GM21619 (cell line): ENCODE measurements at regions not wholly inside any gene's neighbourhood (a gene's known extent, or its start where the extent isn't known, plus 50 kb on each side); places are given as distances from the start of the nearest gene placed in this dataset.

Source experiments
- ATAC-seq: cut with Tn5 transposase; IDR thresholded peaks from one replicate; pipeline ENCODE4 v1.9.1; 2021; ENCODE audit not compliant: unreplicated experiment

- ATAC-seq, result no peak
These were observed 1474.3 kb upstream of the CDH9 start for GRCh38 chr5:28512648-28513047.

GRCh38 chr5:28505121-28505520 is 1466.7 kb upstream of the CDH9 start:
- no peak for ATAC-seq

DNA sequence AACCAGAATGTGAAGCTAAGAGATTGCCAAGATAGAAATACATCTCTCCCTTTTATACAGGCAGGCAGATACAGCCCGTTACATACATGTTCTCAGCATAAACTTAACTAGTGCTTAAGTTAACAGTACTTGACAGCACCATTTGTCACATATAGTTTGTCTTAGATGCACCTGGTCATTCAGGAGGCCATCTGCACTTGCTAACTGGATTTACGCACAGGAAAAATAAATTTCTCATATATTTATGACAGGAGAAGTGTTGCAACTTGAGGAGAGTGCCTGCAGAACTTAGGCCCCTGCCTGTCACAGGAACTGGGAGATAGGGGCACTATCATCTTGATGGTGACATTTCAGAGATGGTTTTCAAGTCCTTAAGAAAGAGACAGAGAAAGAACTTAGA is 1462.1 kb upstream of the CDH9 start:
- ATAC-seq, result no peak

DNA sequence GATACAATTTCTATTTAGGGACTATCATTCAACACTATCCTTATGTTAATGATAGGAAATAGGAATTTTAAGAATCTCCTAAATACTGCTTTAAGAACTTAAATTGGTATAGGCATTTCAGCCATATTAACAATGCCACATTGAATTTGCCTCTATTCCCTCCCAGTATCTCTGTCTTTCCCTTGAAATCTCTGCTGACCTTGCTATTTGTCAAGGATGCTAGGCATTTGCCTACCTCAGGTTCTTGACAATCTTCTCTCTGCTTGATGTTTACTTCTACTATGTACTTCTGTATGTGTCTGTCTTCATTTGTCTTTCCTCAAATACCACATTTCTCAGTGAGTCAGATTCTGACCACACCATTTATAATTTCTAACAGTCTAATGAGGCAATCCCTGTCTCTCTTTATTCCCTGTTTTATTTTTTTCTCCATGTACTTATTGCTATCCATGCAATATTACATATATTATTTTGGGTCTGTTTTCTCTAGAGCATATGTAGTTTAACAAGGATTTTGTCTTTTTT is 1461.4 kb upstream of the CDH9 start:
- ATAC-seq, result no peak

- no peak for ATAC-seq
These were observed 1457.5 kb upstream of the CDH9 start for GRCh38 chr5:28495876-28496275.

- no peak for ATAC-seq
These were observed 1455.1 kb upstream of the CDH9 start for GRCh38 chr5:28493456-28493855.

- no peak for ATAC-seq
These were observed 1450.4 kb upstream of the CDH9 start for GRCh38 chr5:28488752-28489151.

- ATAC-seq, result no peak
These were observed 1445.1 kb upstream of the CDH9 start for GRCh38 chr5:28483327-28484025.

DNA sequence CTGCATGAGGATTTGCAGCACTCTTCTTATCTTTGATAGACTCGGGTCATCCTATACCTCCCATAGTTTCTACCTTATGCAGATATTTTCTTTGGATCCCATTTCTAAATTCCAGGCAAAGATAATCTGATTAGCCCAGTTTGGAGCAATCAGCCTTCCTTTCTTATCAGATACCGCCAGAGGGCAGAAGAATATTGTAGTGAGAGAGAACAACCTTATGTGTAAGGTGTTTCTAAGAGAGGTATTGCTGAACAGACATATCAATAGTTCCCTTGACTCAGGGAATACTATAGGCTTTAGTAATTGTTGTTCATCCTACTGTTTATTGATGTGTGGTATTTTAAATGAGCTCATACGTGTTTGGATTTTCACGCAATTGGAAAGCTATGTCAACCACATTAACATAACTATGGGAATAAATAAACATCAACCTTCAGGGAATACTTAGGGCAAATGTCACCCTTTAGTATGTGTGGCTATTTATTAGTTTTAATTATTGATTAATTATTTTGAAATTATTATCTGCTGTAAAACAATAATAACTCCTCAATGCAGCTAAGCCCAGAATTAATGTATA is 1435.2 kb upstream of the CDH9 start:
- no peak for ATAC-seq

- ATAC-seq, result no peak
These were observed 1429.8 kb upstream of the CDH9 start for GRCh38 chr5:28468166-28468565.

- no peak for ATAC-seq
These were observed 1425.3 kb upstream of the CDH9 start for GRCh38 chr5:28463728-28464127.

- ATAC-seq, result no peak
These were observed 1413.1 kb upstream of the CDH9 start for GRCh38 chr5:28451483-28451882.

DNA sequence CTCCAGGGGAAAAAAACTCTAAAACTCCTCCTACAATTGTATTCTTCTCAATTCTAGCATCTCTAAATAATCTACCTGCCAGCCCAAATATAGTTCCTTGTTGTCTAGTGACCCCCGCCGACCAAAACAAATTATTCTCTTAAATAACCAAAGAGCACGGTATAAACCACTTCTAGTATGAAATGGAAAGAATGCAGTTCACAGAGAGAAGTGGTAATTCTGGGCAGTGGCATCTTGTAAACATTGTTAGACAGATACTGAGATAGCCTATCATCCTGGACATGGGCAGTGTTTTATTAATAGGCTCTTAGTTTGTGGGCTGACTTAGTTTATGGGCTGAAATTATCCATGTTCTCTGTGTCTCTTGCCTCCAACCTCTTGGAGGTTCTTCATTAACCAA is 1412.6 kb upstream of the CDH9 start:
- no peak for ATAC-seq

DNA sequence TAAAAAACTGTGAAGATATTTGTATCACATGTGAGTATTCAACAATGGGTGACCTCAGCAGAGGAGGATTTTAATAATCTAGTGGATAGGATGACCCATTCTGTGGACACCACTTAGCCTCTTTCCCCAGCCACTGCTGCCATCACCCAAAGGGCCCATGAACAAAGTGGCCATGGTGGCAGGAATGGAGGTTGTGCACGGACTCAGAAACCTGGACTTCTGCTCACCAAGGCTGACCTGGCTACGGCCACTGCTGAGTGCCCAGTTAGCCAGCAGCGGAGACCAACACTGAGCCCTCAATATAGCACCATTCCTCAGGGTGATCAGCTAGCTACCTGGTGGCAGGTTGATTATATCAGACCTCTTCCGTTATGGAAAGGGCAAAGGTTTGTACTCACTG is 1410.4 kb upstream of the CDH9 start:
- ATAC-seq, result no peak

DNA sequence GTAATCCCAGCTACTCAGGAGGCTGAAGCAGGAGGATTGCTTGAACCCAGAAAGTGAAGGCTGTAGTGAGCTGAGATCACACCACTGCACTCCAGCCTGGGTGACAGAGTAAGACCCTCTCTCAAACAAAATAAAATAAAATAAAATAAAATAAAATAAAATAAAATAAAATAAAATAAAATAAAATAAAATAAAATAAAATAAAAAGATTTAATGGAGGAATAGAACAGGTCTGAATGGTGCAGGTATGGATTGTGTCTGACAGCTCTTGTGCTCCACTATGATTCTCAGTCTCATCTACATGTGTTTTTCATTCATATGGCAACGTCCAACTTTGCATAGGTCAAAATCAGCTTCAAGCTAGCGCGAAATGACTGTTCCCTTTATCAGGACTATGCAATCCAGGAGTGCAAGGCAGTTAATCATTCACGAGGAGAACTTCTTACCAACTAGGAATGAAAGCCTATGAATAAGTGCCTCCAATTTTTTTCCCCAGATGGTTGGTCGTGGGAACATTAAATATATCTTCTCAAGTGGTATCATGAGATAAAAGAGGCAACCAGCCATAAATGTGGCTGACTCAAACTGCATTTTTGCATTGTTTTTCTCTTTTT is 1392.3 kb upstream of the CDH9 start:
- ATAC-seq, result no peak

DNA sequence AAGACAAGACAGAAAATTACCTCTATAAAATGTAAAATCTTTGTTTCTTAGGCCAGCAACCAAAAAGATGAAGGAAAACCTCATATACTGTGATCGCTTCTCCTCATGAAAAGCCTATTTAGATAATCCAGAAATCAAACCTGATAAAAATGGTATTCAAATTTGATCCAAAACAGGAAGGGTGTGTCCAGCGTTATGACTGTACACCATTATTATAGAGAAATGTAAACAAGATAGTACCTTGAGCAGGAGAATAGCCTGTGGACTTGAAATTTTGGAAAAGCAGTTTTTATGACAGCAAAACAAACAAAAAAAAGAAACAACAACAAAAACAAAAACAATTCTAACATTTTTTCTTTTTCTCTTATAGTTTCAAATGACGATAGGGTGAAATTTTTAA is 1382.8 kb upstream of the CDH9 start:
- ATAC-seq, result no peak

DNA sequence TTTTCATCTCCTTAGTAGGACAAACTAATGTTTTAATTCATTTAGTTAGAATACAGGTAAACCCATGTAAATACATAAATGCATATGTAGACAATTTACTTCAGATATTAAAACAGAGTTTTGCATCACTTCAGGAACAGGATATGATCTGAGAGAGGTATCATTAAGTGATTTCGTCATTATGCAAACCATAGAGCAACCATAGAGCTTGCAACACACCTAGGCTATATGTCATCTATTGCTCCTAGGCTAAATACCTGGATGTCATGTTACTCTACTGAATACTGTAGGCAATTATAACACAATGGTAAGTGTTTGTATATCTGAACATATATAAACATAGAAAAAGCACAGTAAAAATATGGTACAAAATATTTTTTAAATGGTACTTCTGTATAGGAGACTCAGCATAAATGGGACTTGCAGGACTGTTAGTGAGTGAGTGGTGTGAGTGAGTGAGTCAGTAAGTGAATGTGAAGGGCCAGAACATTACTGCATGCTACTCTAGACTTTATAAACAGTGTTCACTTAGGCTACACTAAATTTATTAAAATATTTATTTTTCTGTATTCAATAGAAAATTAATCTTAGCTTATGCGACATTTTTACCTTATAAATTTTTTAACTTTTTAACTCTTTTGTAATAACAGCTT is 1377.5 kb upstream of the CDH9 start:
- ATAC-seq, result no peak

GRCh38 chr5:28414619-28415018 is 1376.2 kb upstream of the CDH9 start:
- no peak for ATAC-seq

DNA sequence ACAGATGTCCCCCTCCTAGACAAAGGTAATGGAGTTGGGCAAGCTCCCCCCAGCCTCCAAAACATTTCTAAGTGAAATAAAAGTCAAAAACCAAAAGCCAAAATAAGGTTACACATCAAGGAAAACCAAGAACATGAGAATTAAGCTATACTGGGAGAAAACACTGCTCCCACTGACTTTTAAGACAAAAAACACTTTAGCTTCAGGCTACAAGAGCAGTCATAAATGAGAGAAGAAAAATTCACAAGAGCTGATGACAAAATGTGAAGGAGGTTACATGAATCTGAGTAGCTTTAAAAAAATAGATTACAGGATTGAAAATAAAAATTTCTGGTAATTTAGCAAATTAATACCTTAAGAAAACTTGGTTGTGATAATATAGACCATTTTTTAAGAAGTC is 1370.3 kb upstream of the CDH9 start:
- no peak for ATAC-seq

DNA sequence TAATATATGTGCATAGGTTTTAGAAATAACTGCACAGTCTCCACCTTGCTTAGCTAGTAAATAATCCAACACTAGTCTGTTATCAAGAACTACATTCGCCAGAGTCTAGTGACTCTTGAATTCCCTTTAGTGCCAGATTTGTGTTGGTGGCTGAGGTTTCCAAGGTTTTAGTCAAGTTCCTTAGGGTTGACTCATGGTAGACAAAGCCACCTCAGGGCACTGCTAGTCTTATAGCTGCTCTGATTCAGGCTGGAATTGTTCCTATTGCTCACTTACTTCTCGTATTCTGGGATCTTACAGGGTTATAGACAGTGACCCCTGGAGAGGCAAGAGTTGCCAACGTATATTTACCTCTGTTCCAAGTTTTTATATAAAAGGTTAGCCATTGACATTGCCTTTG is 1369.8 kb upstream of the CDH9 start:
- ATAC-seq, result no peak

GRCh38 chr5:28404363-28405071 is 1366.1 kb upstream of the CDH9 start:
- ATAC-seq, result no peak
